Body of pancreas (tissue), 4 donors: ENCODE measurements at regions not wholly inside any gene's neighbourhood (a gene's known extent, or its start where the extent isn't known, plus 50 kb on each side); places are given as distances from the start of the nearest gene placed in this dataset.

Source experiments
- ATAC-seq: fragments of 150-250 bp; one replicate; pipeline ENCODE4 v1.9.1; 2016
- DNase-seq, 4 donors: peaks; one replicate each; pipeline ENCODE4 v3.0.0-alpha.2; 2019
- H3K27ac ChIP-seq, 4 donors: fragments of 200-600 bp; sonication (generic); 1 replicate in 3 of 4; 2 replicates in 1 of 4; pipeline versions ENCODE4 v1.5.1 to v1.6.1; 2016 to 2019; ENCODE audit warnings: mild to moderate bottlenecking in 1 of 4, mixed read lengths in 1 of 4, moderate library complexity in 1 of 4
- H3K27me3 ChIP-seq, 2 donors: fragments of 200-600 bp; sonication (generic); one replicate each; pipeline ENCODE4 v1.6.0; 2016; ENCODE audit warnings: mild to moderate bottlenecking in 1 of 2
- H3K36me3 ChIP-seq, 2 donors: fragments of 200-600 bp; sonication (generic); replicated peaks in 1 of 2; 2 replicates each; pipeline ENCODE4 v1.5.1; 2016; ENCODE audit warnings: low read depth in 2 of 2; ENCODE audit not compliant: insufficient read depth in 1 of 2
- H3K4me1 ChIP-seq: fragments of 200-600 bp; sonication (generic); one replicate; pipeline ENCODE4 v1.6.0; 2016
- H3K4me3 ChIP-seq, 2 donors: fragments of 200-600 bp; sonication (generic); 1 replicate in 1 of 2; 2 replicates in 1 of 2; pipeline ENCODE4 v1.5.1; 2016 to 2019
- H3K9me3 ChIP-seq, 3 donors: fragments of 200-600 bp; sonication (generic); 1 replicate in 2 of 3; 2 replicates in 1 of 3; pipeline ENCODE4 v1.5.1; 2016
- POLR2A ChIP-seq, 3 donors: fragments of 450-650 bp; IDR thresholded peaks; one replicate each; pipeline ENCODE4 v1.6.1; 2016; ENCODE audit warnings: antibody characterized with exemption in 3 of 3, mild to moderate bottlenecking in 2 of 3
- WGBS, 2 donors: methylation state at CpG; one replicate each; pipeline ENCODE4 v1.1.5; 2017; 5-methylcytosine and 5-hydroxymethylcytosine counted together
- intact Hi-C: fragments of 100-400 bp; cut with DNase I; formaldehyde crosslinking; loops from one replicate; pipeline ENCODE4 v1.15.1; 2023
- TF ChIP-seq, protein P1 (sequence below), 7 experiments: fragments of 450-650 bp in 4 of 7; fragments of 200-600 bp in 3 of 7; sonication (generic) in 3 of 7; IDR thresholded peaks; one replicate each; pipeline ENCODE4 v1.5.1; 2016 to 2019; ENCODE audit warnings: antibody characterized with exemption in 7 of 7

- Histone ChIP-seq H3K27me3 (no peaks in the 10 kb centered on the region), H3K4me3 (no peak overlapping the region), H3K36me3 (no peaks in the 10 kb centered on the region), H3K4me1 (no peaks in the 10 kb centered on the region), H3K9me3 (peaks cover 0 to 22% (median 0%) of the 10 kb centered on the region in 3 donors), H3K27ac (no peak overlapping the region)
- no peak for ATAC-seq
- no peak for DNase-seq
- WGBS, 2 donors: 85 to 94% methylated on average over 8 to 9 of the region's 9 CpGs
- intact Hi-C loops: no loop called here
- TF ChIP-seq, protein P1, sequence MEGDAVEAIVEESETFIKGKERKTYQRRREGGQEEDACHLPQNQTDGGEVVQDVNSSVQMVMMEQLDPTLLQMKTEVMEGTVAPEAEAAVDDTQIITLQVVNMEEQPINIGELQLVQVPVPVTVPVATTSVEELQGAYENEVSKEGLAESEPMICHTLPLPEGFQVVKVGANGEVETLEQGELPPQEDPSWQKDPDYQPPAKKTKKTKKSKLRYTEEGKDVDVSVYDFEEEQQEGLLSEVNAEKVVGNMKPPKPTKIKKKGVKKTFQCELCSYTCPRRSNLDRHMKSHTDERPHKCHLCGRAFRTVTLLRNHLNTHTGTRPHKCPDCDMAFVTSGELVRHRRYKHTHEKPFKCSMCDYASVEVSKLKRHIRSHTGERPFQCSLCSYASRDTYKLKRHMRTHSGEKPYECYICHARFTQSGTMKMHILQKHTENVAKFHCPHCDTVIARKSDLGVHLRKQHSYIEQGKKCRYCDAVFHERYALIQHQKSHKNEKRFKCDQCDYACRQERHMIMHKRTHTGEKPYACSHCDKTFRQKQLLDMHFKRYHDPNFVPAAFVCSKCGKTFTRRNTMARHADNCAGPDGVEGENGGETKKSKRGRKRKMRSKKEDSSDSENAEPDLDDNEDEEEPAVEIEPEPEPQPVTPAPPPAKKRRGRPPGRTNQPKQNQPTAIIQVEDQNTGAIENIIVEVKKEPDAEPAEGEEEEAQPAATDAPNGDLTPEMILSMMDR (IDR thresholded peaks at IDR 0.05): no peak
- TF ChIP-seq POLR2A (IDR thresholded peaks at IDR 0.05): no peak
Observed at GRCh38 chr16:87190288-87191230, 126.6 kb downstream of the C16orf95 start.

DNA sequence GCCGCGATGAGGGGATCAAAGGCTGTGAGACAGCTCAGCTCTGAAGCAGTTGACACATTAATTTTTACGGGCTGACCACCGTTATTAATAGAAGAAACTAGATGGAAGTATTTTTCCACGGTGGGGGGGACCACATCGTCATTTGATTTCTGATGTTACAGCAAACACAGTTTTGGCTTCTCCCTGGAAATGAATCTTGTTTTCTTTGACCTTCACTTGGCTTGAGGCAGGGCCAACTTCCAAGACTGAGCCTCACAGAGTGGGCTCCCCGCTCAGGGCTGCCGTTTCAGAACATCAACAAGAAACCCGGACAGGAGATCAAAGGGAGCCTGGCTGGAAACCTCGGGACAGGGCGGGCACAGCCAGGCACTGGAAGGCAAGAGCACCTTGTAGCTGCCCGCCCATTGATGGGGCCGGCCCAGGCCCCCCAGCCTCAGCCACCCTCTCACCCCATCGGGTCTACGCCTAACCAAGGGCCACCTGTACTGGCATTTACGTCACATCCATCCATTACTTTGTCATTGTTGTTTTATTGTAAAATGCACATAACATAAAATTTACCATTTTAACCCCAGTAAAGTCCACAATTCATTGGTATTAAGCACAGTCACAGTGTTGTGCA is 124.6 kb downstream of the C16orf95 start:
- 72 to 83% methylated on average over 14 to 16 of the region's 16 CpGs for WGBS, 2 donors
- Histone ChIP-seq H3K4me3 (no peak overlapping the region), H3K27me3 (no peaks in the 10 kb centered on the region), H3K9me3 (peaks cover 0 to 22% (median 0%) of the 10 kb centered on the region in 3 donors), H3K4me1 (no peaks in the 10 kb centered on the region), H3K36me3 (no peaks in the 10 kb centered on the region), H3K27ac (no peak overlapping the region)
- intact Hi-C loops: no loop called here
- no peak for ATAC-seq
- no peak for DNase-seq
- no peak for TF ChIP-seq POLR2A (IDR thresholded peaks at IDR 0.05)
- TF ChIP-seq, protein P1 (IDR thresholded peaks at IDR 0.05): no peak

DNA sequence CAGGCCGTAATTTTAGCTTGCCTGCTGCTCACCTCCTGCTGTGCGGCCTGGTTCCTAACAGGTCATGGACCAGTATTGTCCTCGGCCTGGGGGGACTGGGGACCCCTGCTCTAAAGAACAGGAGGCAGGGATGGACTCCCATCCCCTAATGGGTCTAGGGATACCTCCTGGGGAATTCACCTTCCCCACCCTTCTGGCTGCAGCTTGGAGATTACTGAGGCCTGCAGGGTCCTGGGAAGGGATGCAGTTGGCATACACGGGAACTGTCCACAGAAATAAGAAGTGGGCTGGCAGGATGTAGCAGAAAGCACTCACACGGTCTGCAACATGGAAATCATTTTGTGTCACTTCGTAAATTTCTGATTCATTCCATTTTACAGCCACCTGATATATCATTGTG is 123.0 kb downstream of the C16orf95 start:
- no peak for TF ChIP-seq POLR2A (IDR thresholded peaks at IDR 0.05)
- TF ChIP-seq, protein P1 (IDR thresholded peaks at IDR 0.05): no peak
- Histone ChIP-seq H3K36me3 (no peaks in the 10 kb centered on the region), H3K9me3 (peaks cover 0 to 21% (median 0%) of the 10 kb centered on the region in 3 donors), H3K27ac (no peak overlapping the region), H3K4me1 (no peaks in the 10 kb centered on the region), H3K27me3 (no peaks in the 10 kb centered on the region), H3K4me3 (no peak overlapping the region)
- no peak for DNase-seq
- intact Hi-C loops: no loop called here
- WGBS, 2 donors: 84 to 95% methylated on average over 4 to 6 of the region's 6 CpGs
- ATAC-seq: no peak

- Histone ChIP-seq H3K9me3 (peaks cover 0 to 11% (median 0%) of the 10 kb centered on the region in 3 donors), H3K4me3 (no peak overlapping the region), H3K27ac (no peak overlapping the region), H3K4me1 (no peaks in the 10 kb centered on the region), H3K36me3 (no peaks in the 10 kb centered on the region), H3K27me3 (no peaks in the 10 kb centered on the region)
- DNase-seq (no peak), ATAC-seq (no peak)
- 78 to 82% methylated on average over 6 of the region's 6 CpGs for WGBS, 2 donors
- TF ChIP-seq, protein P1 (IDR thresholded peaks at IDR 0.05): no peak
- no peak for TF ChIP-seq POLR2A (IDR thresholded peaks at IDR 0.05)
- intact Hi-C loops: no loop called here
Observed at GRCh38 chr16:87195161-87195560, 122.0 kb downstream of the C16orf95 start.
